HepG2 (cell line): ENCODE measurements at regions not wholly inside any gene's neighbourhood (a gene's known extent, or its start where the extent isn't known, plus 50 kb on each side); places are given as distances from the start of the nearest gene placed in this dataset.

Experiments used
- ATAC-seq: fragments of 200-7000 bp; cut with Tn5 transposase; 3 replicates; pipeline ENCODE4 v1.9.1; 2020; ENCODE audit warnings: mild to moderate bottlenecking, moderate library complexity
- BruUV-seq: library from RNA; stranded (reverse); fragments of 400-500 nt; replicated peaks from 2 replicates; lab custom pipeline; 2021; lab: Mats Ljungman, UMichigan
- CTCF ChIA-PET: fragments of 300-600 bp; formaldehyde crosslinking; extraction: SDS; loops from one replicate; lab custom pipeline; 2021; ENCODE audit warnings: low total read pairs, inconsistent platforms, low intra/inter-chr PET ratio; lab: Yijun Ruan, JAX
- POLR2A ChIA-PET: fragments of 350-600 bp; sonication (Branson Sonifier 250); formaldehyde crosslinking; loops from one replicate; lab custom pipeline; 2020; ENCODE audit warnings: antibody characterized with exemption, inconsistent platforms; lab: Yijun Ruan, JAX
- DNase-seq: peaks from one replicate; pipeline ENCODE4 v3.0.0-alpha.2; 2015; ENCODE audit warnings: low spot score
- FAIRE-seq: peaks from 3 replicates; lab custom pipeline; 2011; peaks lifted over from hg19 to GRCh38; lab: Jason Lieb, UNC
- H2AFZ ChIP-seq: one replicate; pipeline ENCODE4 v1.6.1; 2011; ENCODE audit warnings: low read length, inconsistent platforms
- H3K27ac ChIP-seq: fragments of 300-600 bp; 3 replicates; pipeline ENCODE4 v1.8.0; 2011; ENCODE audit warnings: mixed run types, mild to moderate bottlenecking, mixed read lengths, low read length, inconsistent platforms; ENCODE audit not compliant: insufficient read depth; ENCODE audit errors: extremely low read length
- H3K27me3 ChIP-seq, 2 experiments: fragments of 200-600 bp in 1 of 2; 2 replicates in 1 of 2; 3 replicates in 1 of 2; pipeline versions ENCODE4 v1.6.0 to v1.8.0; 2011; ENCODE audit warnings: low read length in 2 of 2, mild to moderate bottlenecking in 2 of 2, moderate library complexity in 2 of 2, inconsistent platforms in 1 of 2; ENCODE audit not compliant: insufficient read depth in 2 of 2, control insufficient read depth in 1 of 2
- H3K36me3 ChIP-seq, 2 experiments: fragments of 200-600 bp in 1 of 2; replicated peaks in 1 of 2; 2 replicates in 1 of 2; 3 replicates in 1 of 2; pipeline versions ENCODE4 v1.5.1 to v1.8.0; 2011; ENCODE audit warnings: low read length in 2 of 2, inconsistent platforms in 1 of 2; ENCODE audit not compliant: insufficient read depth in 2 of 2, control insufficient read depth in 1 of 2
- H3K4me1 ChIP-seq: 2 replicates; pipeline ENCODE4 v1.5.1; 2012; ENCODE audit warnings: low read length, inconsistent platforms; ENCODE audit not compliant: insufficient read depth
- H3K4me2 ChIP-seq: 2 replicates; pipeline ENCODE4 v1.6.0; 2011; ENCODE audit warnings: low read depth, low read length, inconsistent platforms
- H3K4me3 ChIP-seq, 3 experiments: fragments of 200-600 bp in 1 of 3; sonication (generic), shearing (Covaris generic) in 1 of 3; replicated peaks in 1 of 3; 2 replicates each; pipeline ENCODE4 v1.5.1; 2011 to 2016; ENCODE audit warnings: low read length in 3 of 3, inconsistent platforms in 2 of 3, low read depth in 2 of 3, mild to moderate bottlenecking in 2 of 3, control low read depth in 1 of 3, mixed read lengths in 1 of 3; ENCODE audit not compliant: insufficient read depth in 1 of 3
- H3K79me2 ChIP-seq: one replicate; pipeline ENCODE4 v1.6.1; 2011; ENCODE audit warnings: low read length, inconsistent platforms; ENCODE audit not compliant: insufficient read depth
- H3K9ac ChIP-seq: 2 replicates; pipeline ENCODE4 v1.6.0; 2011; ENCODE audit warnings: mild to moderate bottlenecking, low read depth, low read length, inconsistent platforms; ENCODE audit not compliant: insufficient read depth
- H3K9me3 ChIP-seq: 2 replicates; pipeline ENCODE4 v1.5.1; 2012; ENCODE audit warnings: mild to moderate bottlenecking, low read length
- H4K20me1 ChIP-seq: 2 replicates; pipeline ENCODE4 v1.6.0; 2011; ENCODE audit warnings: inconsistent platforms, mild to moderate bottlenecking, low read length, moderate library complexity; ENCODE audit not compliant: insufficient read depth
- IRF1 ChIP-seq: sonication (generic); formaldehyde crosslinking; IDR thresholded peaks from 2 replicates; pipeline ENCODE4 v1.4.0; 2020; ENCODE audit warnings: low read depth, mild to moderate bottlenecking, missing genetic modification reagents
- KDM3A ChIP-seq: IDR thresholded peaks from 2 replicates; pipeline ENCODE4 v1.6.1; 2018; ENCODE audit warnings: low read depth, missing compliant biosample characterization
- KLF16 ChIP-seq, 2 experiments: sonication (generic) in 1 of 2; formaldehyde crosslinking in 1 of 2; IDR thresholded peaks; 2 replicates each; pipeline versions ENCODE4 v1.6.1 to v1.8.0; 2016 to 2023; ENCODE audit warnings: missing genetic modification reagents in 2 of 2, missing compliant biosample characterization in 1 of 2
- MTA1 ChIP-seq: sonication (generic); formaldehyde crosslinking; IDR thresholded peaks from 2 replicates; pipeline ENCODE4 v1.4.0; 2020; ENCODE audit warnings: missing genetic modification reagents, mild to moderate bottlenecking, borderline replicate concordance
- REXO4 ChIP-seq: sonication (generic); formaldehyde crosslinking; IDR thresholded peaks from 2 replicates; pipeline ENCODE4 v1.8.0; 2022; ENCODE audit warnings: missing genetic modification reagents, mild to moderate bottlenecking, borderline replicate concordance
- SOX5 ChIP-seq: IDR thresholded peaks from 2 replicates; pipeline ENCODE4 v1.6.1; 2016; ENCODE audit warnings: borderline replicate concordance
- TSC22D2 ChIP-seq: sonication (generic); formaldehyde crosslinking; IDR thresholded peaks from 2 replicates; pipeline ENCODE4 v1.5.1; 2020; ENCODE audit warnings: missing genetic modification reagents, mild to moderate bottlenecking, borderline replicate concordance
- ZNF224 ChIP-seq: sonication (generic); formaldehyde crosslinking; IDR thresholded peaks from 2 replicates; pipeline ENCODE4 v1.5.0; 2020; ENCODE audit warnings: mild to moderate bottlenecking, missing genetic modification reagents
- ZNF660 ChIP-seq: sonication (generic); formaldehyde crosslinking; IDR thresholded peaks from 2 replicates; pipeline ENCODE4 v1.5.1; 2020; ENCODE audit warnings: mild to moderate bottlenecking, low read depth, missing genetic modification reagents, borderline replicate concordance
- WGBS: methylation state at CpG from one replicate; pipeline ENCODE4 v1.1.6; 2017; ENCODE audit warnings: low lambda C conversion rate; 5-methylcytosine and 5-hydroxymethylcytosine counted together
- in situ Hi-C: cut with HindIII; loops from 2 replicates; pipeline ENCODE4 v1.10.0; 2017; ENCODE audit warnings: low pct_unique_long_range_greater_than_20kb; ENCODE audit not compliant: extremely low pct_ligation_motif_present
- intact Hi-C: fragments of 100-400 bp; cut with micrococcal nuclease; formaldehyde crosslinking; loops from one replicate; pipeline ENCODE4 v1.10.0; 2022; ENCODE audit not compliant: unreplicated experiment
- TF ChIP-seq, protein P1 (sequence below): sonication (generic); formaldehyde crosslinking; IDR thresholded peaks from 2 replicates; pipeline ENCODE4 v1.9.0; 2021; ENCODE audit warnings: missing genetic modification reagents, mild to moderate bottlenecking, borderline replicate concordance
- TF ChIP-seq, protein P2 (sequence below): sonication (generic); formaldehyde crosslinking; IDR thresholded peaks from 2 replicates; pipeline ENCODE4 v1.4.0; 2020; ENCODE audit warnings: missing genetic modification reagents
- TF ChIP-seq, protein P3 (sequence below): sonication (generic); formaldehyde crosslinking; IDR thresholded peaks from 2 replicates; pipeline ENCODE4 v1.5.1; 2020; ENCODE audit warnings: missing genetic modification reagents, mild to moderate bottlenecking, borderline replicate concordance

GRCh38 chr12:41967668-41968500 is 176.8 kb downstream of the GXYLT1 start:
- 31% methylated on average over 11 of the region's 14 CpGs for WGBS
- H3K9ac ChIP-seq: no peak overlapping the region
- ATAC-seq (no peak), FAIRE-seq (no peak), DNase-seq (no peak)
- H4K20me1 ChIP-seq: no peaks in the 10 kb centered on the region
- H3K4me3 ChIP-seq: no peak overlapping the region
- ChIA-PET CTCF (no interaction called here), POLR2A (no interaction called here)
- H2AFZ ChIP-seq: no peak overlapping the region
- in situ Hi-C loops: no loop called here
- H3K27ac ChIP-seq: no peak overlapping the region
- H3K27me3 ChIP-seq: no peaks in the 10 kb centered on the region
- no peaks in the 10 kb centered on the region for H3K36me3 ChIP-seq
- H3K9me3 ChIP-seq: no peaks in the 10 kb centered on the region
- no peaks in the 10 kb centered on the region for H3K79me2 ChIP-seq
- no peak overlapping the region for H3K4me2 ChIP-seq
- no peak for TF ChIP-seq ZNF224 (CRISPR knock-in tag)
- TF ChIP-seq TSC22D2 (CRISPR knock-in tag): no peak
- TF ChIP-seq, protein P1, sequence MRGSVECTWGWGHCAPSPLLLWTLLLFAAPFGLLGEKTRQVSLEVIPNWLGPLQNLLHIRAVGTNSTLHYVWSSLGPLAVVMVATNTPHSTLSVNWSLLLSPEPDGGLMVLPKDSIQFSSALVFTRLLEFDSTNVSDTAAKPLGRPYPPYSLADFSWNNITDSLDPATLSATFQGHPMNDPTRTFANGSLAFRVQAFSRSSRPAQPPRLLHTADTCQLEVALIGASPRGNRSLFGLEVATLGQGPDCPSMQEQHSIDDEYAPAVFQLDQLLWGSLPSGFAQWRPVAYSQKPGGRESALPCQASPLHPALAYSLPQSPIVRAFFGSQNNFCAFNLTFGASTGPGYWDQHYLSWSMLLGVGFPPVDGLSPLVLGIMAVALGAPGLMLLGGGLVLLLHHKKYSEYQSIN (CRISPR knock-in tag): no peak
- no peak for TF ChIP-seq SOX5 (CRISPR knock-in tag)
- no peak for TF ChIP-seq ZNF660 (CRISPR knock-in tag)
- TF ChIP-seq KDM3A: no peak
- TF ChIP-seq KLF16 (CRISPR knock-in tag; IDR thresholded peaks at IDR 0.05): no peak
- no TSS peak for BruUV-seq
- no peaks in the 10 kb centered on the region for H3K4me1 ChIP-seq
- intact Hi-C loops: no loop called here

DNA sequence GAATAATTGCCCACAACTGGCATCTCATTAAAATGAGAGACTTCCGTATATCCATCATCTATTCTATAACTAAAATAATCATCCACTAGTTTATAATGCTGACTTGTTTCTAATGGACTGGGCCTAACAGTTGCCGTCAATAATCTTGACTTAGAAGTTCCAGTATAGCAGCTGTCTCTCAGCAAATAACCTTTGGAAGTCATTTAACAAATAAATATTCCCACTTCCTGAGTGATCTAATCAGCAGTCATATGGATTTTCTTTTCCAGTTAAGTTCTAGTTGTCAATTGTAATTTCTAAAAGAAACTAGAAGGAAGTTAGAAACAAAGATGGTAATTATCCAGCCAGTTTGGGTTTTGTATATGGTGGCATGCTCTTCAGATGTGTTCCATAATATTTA is 177.8 kb downstream of the GXYLT1 start:
- in situ Hi-C loops (no loop called here), intact Hi-C loops (no loop called here)
- no TSS peak for BruUV-seq
- Histone ChIP-seq H3K27me3 (no peaks in the 10 kb centered on the region), H2AFZ (no peak overlapping the region), H3K79me2 (no peaks in the 10 kb centered on the region), H4K20me1 (no peaks in the 10 kb centered on the region), H3K9ac (no peak overlapping the region), H3K9me3 (no peaks in the 10 kb centered on the region), H3K4me3 (no peak overlapping the region), H3K4me1 (no peaks in the 10 kb centered on the region), H3K27ac (no peak overlapping the region), H3K36me3 (no peaks in the 10 kb centered on the region), H3K4me2 (no peak overlapping the region)
- ATAC-seq: no peak
- no peak for FAIRE-seq
- ChIA-PET CTCF (no interaction called here), POLR2A (no interaction called here)
- WGBS: 26% methylated on average over 2 of the region's 2 CpGs
- DNase-seq: no peak
- TF ChIP-seq REXO4: no peak
- TF ChIP-seq, protein P2, sequence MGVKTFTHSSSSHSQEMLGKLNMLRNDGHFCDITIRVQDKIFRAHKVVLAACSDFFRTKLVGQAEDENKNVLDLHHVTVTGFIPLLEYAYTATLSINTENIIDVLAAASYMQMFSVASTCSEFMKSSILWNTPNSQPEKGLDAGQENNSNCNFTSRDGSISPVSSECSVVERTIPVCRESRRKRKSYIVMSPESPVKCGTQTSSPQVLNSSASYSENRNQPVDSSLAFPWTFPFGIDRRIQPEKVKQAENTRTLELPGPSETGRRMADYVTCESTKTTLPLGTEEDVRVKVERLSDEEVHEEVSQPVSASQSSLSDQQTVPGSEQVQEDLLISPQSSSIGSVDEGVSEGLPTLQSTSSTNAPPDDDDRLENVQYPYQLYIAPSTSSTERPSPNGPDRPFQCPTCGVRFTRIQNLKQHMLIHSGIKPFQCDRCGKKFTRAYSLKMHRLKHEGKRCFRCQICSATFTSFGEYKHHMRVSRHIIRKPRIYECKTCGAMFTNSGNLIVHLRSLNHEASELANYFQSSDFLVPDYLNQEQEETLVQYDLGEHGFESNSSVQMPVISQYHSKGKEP: no peak
- TF ChIP-seq MTA1 (CRISPR knock-in tag): no peak
- TF ChIP-seq IRF1 (CRISPR knock-in tag): no peak
- TF ChIP-seq, protein P3, sequence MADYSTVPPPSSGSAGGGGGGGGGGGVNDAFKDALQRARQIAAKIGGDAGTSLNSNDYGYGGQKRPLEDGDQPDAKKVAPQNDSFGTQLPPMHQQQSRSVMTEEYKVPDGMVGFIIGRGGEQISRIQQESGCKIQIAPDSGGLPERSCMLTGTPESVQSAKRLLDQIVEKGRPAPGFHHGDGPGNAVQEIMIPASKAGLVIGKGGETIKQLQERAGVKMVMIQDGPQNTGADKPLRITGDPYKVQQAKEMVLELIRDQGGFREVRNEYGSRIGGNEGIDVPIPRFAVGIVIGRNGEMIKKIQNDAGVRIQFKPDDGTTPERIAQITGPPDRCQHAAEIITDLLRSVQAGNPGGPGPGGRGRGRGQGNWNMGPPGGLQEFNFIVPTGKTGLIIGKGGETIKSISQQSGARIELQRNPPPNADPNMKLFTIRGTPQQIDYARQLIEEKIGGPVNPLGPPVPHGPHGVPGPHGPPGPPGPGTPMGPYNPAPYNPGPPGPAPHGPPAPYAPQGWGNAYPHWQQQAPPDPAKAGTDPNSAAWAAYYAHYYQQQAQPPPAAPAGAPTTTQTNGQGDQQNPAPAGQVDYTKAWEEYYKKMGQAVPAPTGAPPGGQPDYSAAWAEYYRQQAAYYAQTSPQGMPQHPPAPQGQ (CRISPR knock-in tag): no peak
